ENCODE measurements at regions not wholly inside any gene's neighbourhood (a gene's known extent, or its start where the extent isn't known, plus 50 kb on each side); places are given as distances from the start of the nearest gene placed in this dataset.

- H2BK15ac ChIP-seq (ENCODE audit: low read depth, low read length): no peak overlapping the region
- H2BK12ac ChIP-seq (ENCODE audit: insufficient read length, low read depth, low read length): no peak overlapping the region
- no peak overlapping the region for H2AFZ ChIP-seq (ENCODE audit: low read length)
- H3K9me3 ChIP-seq (ENCODE audit: control insufficient read depth, low read depth, low read length): no peaks in the 10 kb centered on the region
- no peaks in the 10 kb centered on the region for H3K79me2 ChIP-seq (ENCODE audit: insufficient read depth, low read length)
- Mint-ChIP-seq H3K27ac (no peak overlapping the region; a peak in 1 of 7 replicates), H3K36me3 (ENCODE audit: insufficient read depth in 1 of 3, low read depth in 3 of 3) (no peaks in the 10 kb centered on the region), H3K27me3 (ENCODE audit: low read depth) (peaks cover 2% of the 10 kb centered on the region; the same call in 1 of the 2 replicates), H3K9me3 (no peaks in the 10 kb centered on the region), H3K4me3 (no peak overlapping the region), H3K4me1 (peaks cover 29 to 40% of the 10 kb centered on the region in 2 experiments)
- no peak overlapping the region for H3K18ac ChIP-seq (ENCODE audit: insufficient read length, low read depth, low read length)
- no peak overlapping the region for H3K9ac ChIP-seq (ENCODE audit: extremely low read depth, insufficient read length, low read length)
- no peak overlapping the region for H2BK5ac ChIP-seq (ENCODE audit: insufficient read length, low read length)
- WGBS (ENCODE audit: extremely low coverage, insufficient read length, low lambda C conversion rate): no CpG with 5 or more reads among the region's 7 CpGs
- H2AK5ac ChIP-seq (ENCODE audit: insufficient read length, low read length): no peak overlapping the region
- H4K5ac ChIP-seq (ENCODE audit: insufficient read length, low read depth, low read length): no peak overlapping the region
- no peaks in the 10 kb centered on the region for H3K23me2 ChIP-seq (ENCODE audit: insufficient read length, low read depth, low read length, poor library complexity, severe bottlenecking)
- H3K14ac ChIP-seq (ENCODE audit: insufficient read depth, low read length): no peak overlapping the region
- no peak overlapping the region for H3K56ac ChIP-seq (ENCODE audit: insufficient read length, low read depth, low read length)
- H3K4ac ChIP-seq (ENCODE audit: low read depth, low read length): no peak overlapping the region
- H4K8ac ChIP-seq (replicated peaks; ENCODE audit: insufficient read length, low read depth, low read length): no peak overlapping the region
- H3K27me3 ChIP-seq (ENCODE audit: insufficient read depth, low read length): no peaks in the 10 kb centered on the region
- no peak overlapping the region for H3K27ac ChIP-seq (ENCODE audit: insufficient read length, low read depth, low read length)
- H4K20me1 ChIP-seq (ENCODE audit: control insufficient read depth, insufficient read depth, insufficient read length): no peaks in the 10 kb centered on the region
- no peak overlapping the region for H3K4me2 ChIP-seq (ENCODE audit: insufficient read depth, insufficient read length, low read length)
- no peak overlapping the region for H3T11ph ChIP-seq (ENCODE audit: low read length)
- H2BK20ac ChIP-seq (ENCODE audit: low read depth, low read length, poor library complexity, severe bottlenecking): no peak overlapping the region
- TF ChIP-seq CTCF (conservative IDR thresholded peaks at IDR 0.05): no peak
- DNase-seq: no peak
- H3K4me1 ChIP-seq (ENCODE audit: insufficient read depth, low read length): peaks cover 4% of the 10 kb centered on the region
- H3K79me1 ChIP-seq (ENCODE audit: insufficient read depth, low read depth, low read length, poor library complexity, severe bottlenecking): no peaks in the 10 kb centered on the region
- H3K23ac ChIP-seq (ENCODE audit: insufficient read length, low read depth, low read length): no peak overlapping the region
- H4K91ac ChIP-seq (ENCODE audit: insufficient read length, low read depth, low read length): no peak overlapping the region
- H2BK120ac ChIP-seq (ENCODE audit: low read depth, low read length, poor library complexity, severe bottlenecking): no peak overlapping the region
Observed at GRCh38 chr2:200738590-200738989, 73.1 kb upstream of the BZW1 start.

Data from H9 (cell line).